CD4-positive, CD25-positive, alpha-beta regulatory T cell (primary cell): ENCODE measurements at regions not wholly inside any gene's neighbourhood (a gene's known extent, or its start where the extent isn't known, plus 50 kb on each side); places are given as distances from the start of the nearest gene placed in this dataset.
"Not testable (repeated sequence)": the region's sequence is repeated elsewhere in the genome, so short reads cannot be mapped to it uniquely, and the experiment has no call there.

ENCODE experiments used
- ATAC-seq, 2 donors: fragments of 150-1000 bp; cut with Tn5 transposase; one replicate each; pipeline ENCODE4 v1.10.0; 2021; ENCODE audit warnings: low read depth in 2 of 2, moderate number of reproducible peaks in 2 of 2, moderate library complexity in 1 of 2
- DNase-seq, 3 donors: peaks; one replicate each; pipeline versions ENCODE4 v3.0.0 to v3.0.0-alpha.2; 2012 to 2022; ENCODE audit warnings: mixed read lengths in 1 of 3
- H3K27ac ChIP-seq: one replicate; pipeline ENCODE4 v1.7.0; 2013; ENCODE audit warnings: mild to moderate bottlenecking, low read length; ENCODE audit not compliant: insufficient read depth, poor library complexity, severe bottlenecking
- H3K27me3 ChIP-seq: one replicate; pipeline ENCODE4 v1.7.0; 2013; ENCODE audit warnings: low read length; ENCODE audit not compliant: control insufficient read depth, insufficient read depth
- H3K36me3 ChIP-seq: one replicate; pipeline ENCODE4 v1.7.0; 2013; ENCODE audit warnings: mild to moderate bottlenecking, low read length, moderate library complexity; ENCODE audit not compliant: control insufficient read depth, insufficient read depth
- H3K4me1 ChIP-seq: 2 replicates; pipeline ENCODE4 v1.7.0; 2013; ENCODE audit warnings: mild to moderate bottlenecking, low read length; ENCODE audit not compliant: insufficient read depth, control insufficient read depth, poor library complexity, severe bottlenecking
- H3K4me3 ChIP-seq: one replicate; pipeline ENCODE4 v1.7.0; 2013; ENCODE audit warnings: low read depth, mild to moderate bottlenecking, low read length, moderate library complexity
- H3K9me3 ChIP-seq, 2 experiments: 1 replicate in 1 of 2; 2 replicates in 1 of 2; pipeline ENCODE4 v1.7.0; 2013; ENCODE audit warnings: low read length in 2 of 2, mild to moderate bottlenecking in 1 of 2, moderate library complexity in 1 of 2; ENCODE audit not compliant: control insufficient read depth in 2 of 2
- H3K27ac Mint-ChIP-seq, 3 donors: one replicate each; pipeline ENCODE4 v1.8.0; 2020 to 2022; ENCODE audit warnings: mild to moderate bottlenecking in 3 of 3, mixed read lengths in 3 of 3, moderate library complexity in 2 of 3
- H3K27me3 Mint-ChIP-seq: one replicate; pipeline ENCODE4 v1.8.0; 2022; ENCODE audit warnings: mild to moderate bottlenecking, mixed read lengths
- H3K36me3 Mint-ChIP-seq: one replicate; pipeline ENCODE4 v1.8.0; 2020; ENCODE audit warnings: mixed read lengths
- H3K4me1 Mint-ChIP-seq, 4 donors: one replicate each; pipeline ENCODE4 v1.8.0; 2020 to 2022; ENCODE audit warnings: mixed read lengths in 4 of 4, mild to moderate bottlenecking in 1 of 4
- H3K4me3 Mint-ChIP-seq, 4 donors: one replicate each; pipeline ENCODE4 v1.8.0; 2020 to 2022; ENCODE audit warnings: mild to moderate bottlenecking in 4 of 4, mixed read lengths in 4 of 4, moderate library complexity in 3 of 4
- H3K9me3 Mint-ChIP-seq, 7 donors: one replicate each; pipeline ENCODE4 v1.8.0; 2020 to 2022; ENCODE audit warnings: mixed read lengths in 7 of 7, mild to moderate bottlenecking in 3 of 7, moderate library complexity in 2 of 7

- Histone ChIP-seq H3K36me3 (no peaks in the 10 kb centered on the region), H3K27ac (no peak overlapping the region), H3K27me3 (no peaks in the 10 kb centered on the region), H3K9me3 (no peaks in the 10 kb centered on the region), H3K4me3 (no peak overlapping the region), H3K4me1 (no peaks in the 10 kb centered on the region)
- H3K27me3 Mint-ChIP-seq: no peaks in the 10 kb centered on the region
- DNase-seq: no peak
- ATAC-seq: no peak
- no peak overlapping the region for H3K27ac Mint-ChIP-seq
- H3K4me1 Mint-ChIP-seq: peaks cover 0 to 9% (median 7%) of the 10 kb centered on the region in 4 donors
- no peaks in the 10 kb centered on the region for H3K36me3 Mint-ChIP-seq
- peaks cover 0 to 8% (median 0%) of the 10 kb centered on the region in 7 donors for H3K9me3 Mint-ChIP-seq
- peak overlapping the region in 1 of 4 donors; percentile 68 for H3K4me3 Mint-ChIP-seq
Measured at GRCh38 chrX:850471-850916, 219.9 kb downstream of the SHOX start.

DNA sequence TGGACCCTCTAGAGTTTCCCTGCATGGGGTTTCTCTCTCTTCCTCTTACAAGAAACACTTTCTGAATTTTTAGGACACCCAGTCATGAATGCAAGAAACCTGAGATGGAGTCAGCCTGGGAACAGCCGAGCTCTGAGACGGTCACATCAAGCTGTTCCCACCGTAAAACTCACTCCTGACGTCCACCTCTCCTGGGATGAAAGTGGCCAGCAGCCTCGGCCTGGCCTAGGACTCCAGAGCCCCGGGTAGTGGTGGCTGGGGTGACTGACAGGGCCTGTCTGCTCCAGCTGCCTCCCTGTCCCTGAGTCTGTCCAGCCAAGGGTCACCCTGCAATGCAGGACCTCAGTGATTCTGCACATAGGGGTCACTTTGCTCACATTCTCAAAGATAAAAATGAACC is 217.8 kb downstream of the SHOX start:
- Histone ChIP-seq H3K36me3 (no peaks in the 10 kb centered on the region), H3K27ac (no peak overlapping the region), H3K4me1 (no peaks in the 10 kb centered on the region), H3K9me3 (no peaks in the 10 kb centered on the region), H3K27me3 (no peaks in the 10 kb centered on the region), H3K4me3 (no peak overlapping the region)
- no peaks in the 10 kb centered on the region for H3K36me3 Mint-ChIP-seq
- H3K4me1 Mint-ChIP-seq: peaks cover 0 to 9% (median 7%) of the 10 kb centered on the region in 4 donors
- no peak for ATAC-seq
- H3K27me3 Mint-ChIP-seq: no peaks in the 10 kb centered on the region
- peaks cover 0 to 4% (median 0%) of the 10 kb centered on the region in 7 donors for H3K9me3 Mint-ChIP-seq
- no peak overlapping the region for H3K27ac Mint-ChIP-seq
- DNase-seq: no peak
- no peak overlapping the region for H3K4me3 Mint-ChIP-seq

DNA sequence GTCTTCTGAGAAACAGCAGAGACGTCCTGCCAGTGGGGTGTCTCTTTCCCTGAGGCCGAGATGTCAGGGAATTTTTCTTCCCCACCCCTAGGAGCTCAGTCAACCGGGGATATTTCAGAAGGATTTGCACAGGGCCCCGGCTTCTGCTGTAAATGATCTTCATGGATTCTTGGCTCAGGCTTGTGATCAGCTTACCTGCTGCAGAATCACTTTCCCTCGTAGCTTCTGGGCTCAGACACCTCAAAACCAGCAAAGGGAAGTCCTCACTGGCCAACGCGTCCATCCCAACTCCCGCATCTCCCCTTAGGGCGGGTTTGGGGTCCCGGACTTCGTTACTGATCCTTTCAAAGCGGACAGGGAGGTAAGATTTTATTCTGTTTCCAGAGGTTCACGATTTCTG is 212.7 kb downstream of the SHOX start:
- H3K27me3 ChIP-seq: no peaks in the 10 kb centered on the region
- Mint-ChIP-seq H3K9me3 (peaks cover 0 to 3% (median 0%) of the 10 kb centered on the region in 7 donors), H3K4me3 (no peak overlapping the region), H3K27ac (no peak overlapping the region), H3K4me1 (no peaks in the 10 kb centered on the region), H3K36me3 (no peaks in the 10 kb centered on the region), H3K27me3 (no peaks in the 10 kb centered on the region)
- no peaks in the 10 kb centered on the region for H3K4me1 ChIP-seq
- H3K4me3 ChIP-seq: no peak overlapping the region
- no peaks in the 10 kb centered on the region for H3K9me3 ChIP-seq
- H3K36me3 ChIP-seq: no peaks in the 10 kb centered on the region
- no peak for DNase-seq
- ATAC-seq: no peak
- H3K27ac ChIP-seq: no peak overlapping the region

DNA sequence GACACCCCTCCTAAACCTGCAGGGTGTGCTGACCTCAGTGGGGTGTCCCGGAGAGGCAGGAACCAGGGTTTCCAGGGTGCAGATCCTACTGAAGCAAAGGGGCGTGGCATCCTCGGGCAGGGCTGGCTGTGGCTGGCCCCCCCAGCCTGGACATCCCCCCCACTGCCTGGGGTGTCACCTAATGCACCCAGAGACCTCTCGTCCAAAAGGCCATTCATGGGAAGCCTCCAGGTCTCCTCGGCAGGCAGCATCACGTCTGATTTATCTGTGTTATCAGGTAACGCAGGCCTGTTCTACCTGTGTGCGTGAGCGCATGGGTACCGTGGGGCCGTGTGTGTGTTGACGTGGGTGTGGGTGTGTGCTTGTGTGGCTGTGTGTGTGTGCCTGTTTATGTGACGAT is 210.0 kb downstream of the SHOX start:
- DNase-seq (no peak), ATAC-seq (no peak)
- Histone ChIP-seq H3K4me3 (no peak overlapping the region), H3K9me3 (peaks cover 8 to 12% of the 10 kb centered on the region in 2 experiments), H3K36me3 (no peaks in the 10 kb centered on the region), H3K27me3 (no peaks in the 10 kb centered on the region), H3K4me1 (no peaks in the 10 kb centered on the region), H3K27ac (no peak overlapping the region)
- no peaks in the 10 kb centered on the region for H3K27me3 Mint-ChIP-seq
- H3K9me3 Mint-ChIP-seq: peaks cover 0 to 14% (median 0%) of the 10 kb centered on the region in 7 donors
- no peak overlapping the region for H3K27ac Mint-ChIP-seq
- H3K36me3 Mint-ChIP-seq: no peaks in the 10 kb centered on the region
- H3K4me3 Mint-ChIP-seq: no peak overlapping the region
- H3K4me1 Mint-ChIP-seq: no peaks in the 10 kb centered on the region

- not testable (repeated sequence) for H3K4me3 Mint-ChIP-seq, ATAC-seq, H3K27ac ChIP-seq, H3K36me3 ChIP-seq, H3K36me3 Mint-ChIP-seq, H3K27me3 Mint-ChIP-seq, H3K4me3 ChIP-seq, H3K4me1 ChIP-seq, H3K27ac Mint-ChIP-seq, H3K4me1 Mint-ChIP-seq, DNase-seq, H3K27me3 ChIP-seq
- H3K9me3 ChIP-seq: peaks cover 8 to 12% of the 10 kb centered on the region in 2 experiments
- H3K9me3 Mint-ChIP-seq: peaks cover 0 to 14% (median 0%) of the 10 kb centered on the region in 7 donors
Measured at GRCh38 chrX:838666-839065, 208.1 kb downstream of the SHOX start.

- not testable (repeated sequence) for H3K27ac Mint-ChIP-seq, H3K36me3 ChIP-seq, H3K4me1 Mint-ChIP-seq, H3K27me3 ChIP-seq, H3K27me3 Mint-ChIP-seq, H3K27ac ChIP-seq, H3K4me1 ChIP-seq, H3K4me3 ChIP-seq, H3K36me3 Mint-ChIP-seq, DNase-seq, ATAC-seq, H3K4me3 Mint-ChIP-seq
- peaks cover 8 to 12% of the 10 kb centered on the region in 2 experiments for H3K9me3 ChIP-seq
- H3K9me3 Mint-ChIP-seq: peaks cover 0 to 14% (median 0%) of the 10 kb centered on the region in 7 donors
Measured at GRCh38 chrX:835857-836256, 205.3 kb downstream of the SHOX start.

DNA sequence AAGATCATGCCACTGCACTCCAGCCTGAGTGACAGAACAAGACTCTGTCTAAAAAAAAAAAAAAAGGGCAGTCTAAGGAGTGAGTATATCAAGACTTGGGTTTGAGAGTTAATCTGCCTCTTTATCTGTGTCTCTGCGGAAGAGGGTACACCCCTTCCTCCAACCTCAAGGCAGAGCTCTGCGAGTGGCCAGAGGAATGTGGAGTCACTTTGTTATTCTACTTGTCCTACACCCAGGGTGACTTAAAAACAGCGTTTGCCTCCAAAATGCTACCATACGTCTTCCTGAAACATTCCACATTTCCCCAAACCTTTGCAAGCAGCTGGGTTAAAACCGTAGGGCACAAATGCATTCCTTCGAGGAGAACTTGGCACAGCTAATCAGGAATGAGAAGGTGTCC is 199.9 kb downstream of the SHOX start:
- Mint-ChIP-seq H3K36me3 (no peaks in the 10 kb centered on the region), H3K27me3 (no peaks in the 10 kb centered on the region), H3K4me3 (no peak overlapping the region), H3K27ac (no peak overlapping the region), H3K4me1 (no peaks in the 10 kb centered on the region), H3K9me3 (peaks cover 0 to 4% (median 0%) of the 10 kb centered on the region in 7 donors)
- H3K27me3 ChIP-seq: no peaks in the 10 kb centered on the region
- H3K4me3 ChIP-seq: no peak overlapping the region
- DNase-seq (no peak), ATAC-seq (no peak)
- no peaks in the 10 kb centered on the region for H3K36me3 ChIP-seq
- no peaks in the 10 kb centered on the region for H3K4me1 ChIP-seq
- no peaks in the 10 kb centered on the region for H3K9me3 ChIP-seq
- H3K27ac ChIP-seq: no peak overlapping the region

DNA sequence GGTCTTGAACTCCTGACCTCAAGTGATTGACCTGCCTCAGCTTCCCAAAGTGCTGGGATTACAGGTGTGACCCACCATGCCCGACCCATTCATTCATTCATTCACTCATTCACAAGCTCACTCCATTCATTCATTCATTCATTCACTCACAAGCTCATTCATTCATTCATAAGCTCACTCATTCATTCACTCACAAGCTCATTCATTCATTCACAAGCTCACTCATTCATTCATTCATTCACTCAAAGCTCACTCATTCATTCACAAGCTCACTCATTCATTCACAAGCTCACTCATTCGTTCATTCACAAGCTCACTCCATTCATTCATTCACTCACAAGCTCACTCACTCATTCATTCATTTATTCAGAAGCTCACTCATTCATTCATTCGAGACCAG is 198.6 kb downstream of the SHOX start:
- H3K27me3 ChIP-seq: no peaks in the 10 kb centered on the region
- Mint-ChIP-seq H3K27me3 (no peaks in the 10 kb centered on the region), H3K4me1 (no peaks in the 10 kb centered on the region), H3K4me3 (no peak overlapping the region), H3K9me3 (peaks cover 0 to 3% (median 0%) of the 10 kb centered on the region in 7 donors), H3K36me3 (no peaks in the 10 kb centered on the region), H3K27ac (no peak overlapping the region)
- no peaks in the 10 kb centered on the region for H3K36me3 ChIP-seq
- ATAC-seq (no peak), DNase-seq (no peak)
- no peaks in the 10 kb centered on the region for H3K9me3 ChIP-seq
- H3K4me3 ChIP-seq: no peak overlapping the region
- no peaks in the 10 kb centered on the region for H3K4me1 ChIP-seq
- no peak overlapping the region for H3K27ac ChIP-seq
